ENCODE measurements at regions not wholly inside any gene's neighbourhood (a gene's known extent, or its start where the extent isn't known, plus 50 kb on each side); places are given as distances from the start of the nearest gene placed in this dataset.
"Not testable (repeated sequence)": the region's sequence is repeated elsewhere in the genome, so short reads cannot be mapped to it uniquely, and the experiment has no call there.

GRCh38 chr12:114868995-114869834, 185.2 kb upstream of the TBX3 start:
- no peak for DNase-seq

DNA sequence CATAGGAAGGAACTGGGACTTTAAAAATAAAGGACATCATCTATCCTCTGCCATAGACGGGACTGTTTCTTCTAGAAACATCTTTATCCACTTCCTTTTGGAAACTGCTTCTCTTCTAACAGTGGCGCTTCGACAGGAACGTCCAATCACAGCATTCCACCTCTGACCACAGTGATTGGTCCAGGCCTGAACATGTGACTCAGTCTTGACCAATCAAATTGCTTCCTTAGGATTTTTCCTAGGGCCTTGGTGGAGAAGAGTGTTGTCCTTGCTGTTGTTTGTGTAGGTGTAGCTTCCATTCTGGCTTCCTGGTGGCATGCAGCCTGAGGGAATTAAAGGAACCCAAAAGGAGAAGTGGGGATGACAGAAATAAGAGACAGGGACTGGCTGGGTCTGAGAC, 182.4 kb upstream of the TBX3 start:
- no peak for DNase-seq

DNA sequence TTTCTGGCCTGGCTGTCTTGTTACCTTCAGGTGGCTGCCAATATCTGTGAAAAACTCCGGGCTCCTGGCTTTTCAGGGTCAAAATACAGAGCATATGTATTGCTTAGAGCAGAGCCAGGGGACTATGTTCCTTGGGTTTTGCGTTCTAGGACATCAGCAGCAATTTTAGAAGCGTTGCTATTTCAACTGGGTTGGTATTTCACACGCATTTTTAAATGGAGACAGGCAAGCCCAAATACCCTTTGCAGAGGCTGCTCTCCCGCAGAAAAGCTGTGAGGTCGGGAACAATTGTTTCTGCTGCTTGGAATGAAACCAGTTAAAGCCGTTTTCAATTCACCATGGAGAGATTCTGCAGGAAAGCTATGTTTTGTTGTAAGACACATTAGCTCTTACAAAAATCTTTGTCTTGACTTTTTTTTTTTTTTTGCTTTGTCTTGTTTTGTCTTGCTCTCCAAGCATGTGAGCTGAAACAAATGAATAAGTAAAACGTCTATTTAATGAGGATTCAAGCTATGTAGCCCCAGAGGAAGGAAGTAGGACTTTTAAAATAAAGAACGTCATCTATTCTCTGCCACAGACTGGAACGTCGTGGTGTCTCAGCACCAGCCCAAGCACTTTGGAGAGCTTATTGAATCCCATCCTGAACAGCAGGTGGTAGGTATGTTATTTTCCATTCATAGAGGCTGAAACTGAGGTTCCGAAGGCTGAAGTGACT, 181.0 kb upstream of the TBX3 start:
- DNase-seq = no peak

DNA sequence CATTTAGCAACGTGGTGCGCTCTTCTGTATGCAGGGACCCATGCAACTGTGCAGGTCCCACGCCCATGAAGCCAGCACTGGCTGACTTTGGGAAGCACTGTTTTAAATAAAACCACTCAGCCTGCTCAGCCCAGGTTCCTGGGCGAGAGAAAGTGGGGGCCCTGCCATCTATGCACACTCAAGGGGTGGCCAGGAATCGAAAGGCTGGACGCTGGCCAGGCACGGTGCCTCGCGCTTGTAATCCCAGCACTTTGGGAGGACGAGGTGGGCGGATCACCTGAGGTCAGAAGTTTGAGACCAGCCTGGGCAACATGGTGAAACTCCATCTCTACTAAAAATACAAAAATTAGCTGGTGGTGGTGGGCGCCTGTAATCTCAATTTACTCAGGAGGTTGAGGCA, 179.9 kb upstream of the TBX3 start:
- no peak for DNase-seq

DNA sequence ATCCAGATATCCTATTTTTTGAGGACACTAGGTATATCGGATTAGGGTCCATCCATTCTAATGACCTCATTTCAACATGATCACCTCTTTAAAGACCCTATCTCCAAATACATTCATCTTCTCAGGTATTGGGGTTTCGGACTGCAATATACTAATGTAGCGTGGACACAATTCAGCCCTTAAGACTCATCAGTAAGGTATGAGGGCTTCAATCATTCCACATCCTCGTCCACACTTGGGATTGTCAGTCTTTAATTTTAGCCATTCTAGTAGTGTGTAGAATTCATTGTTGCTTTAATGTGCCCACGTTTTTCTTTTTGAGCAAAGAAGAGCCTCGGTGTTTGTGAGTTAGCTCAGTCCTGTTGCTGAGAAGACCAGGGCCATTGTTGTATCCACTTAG, 177.0 kb upstream of the TBX3 start:
- DNase-seq = no peak

DNA sequence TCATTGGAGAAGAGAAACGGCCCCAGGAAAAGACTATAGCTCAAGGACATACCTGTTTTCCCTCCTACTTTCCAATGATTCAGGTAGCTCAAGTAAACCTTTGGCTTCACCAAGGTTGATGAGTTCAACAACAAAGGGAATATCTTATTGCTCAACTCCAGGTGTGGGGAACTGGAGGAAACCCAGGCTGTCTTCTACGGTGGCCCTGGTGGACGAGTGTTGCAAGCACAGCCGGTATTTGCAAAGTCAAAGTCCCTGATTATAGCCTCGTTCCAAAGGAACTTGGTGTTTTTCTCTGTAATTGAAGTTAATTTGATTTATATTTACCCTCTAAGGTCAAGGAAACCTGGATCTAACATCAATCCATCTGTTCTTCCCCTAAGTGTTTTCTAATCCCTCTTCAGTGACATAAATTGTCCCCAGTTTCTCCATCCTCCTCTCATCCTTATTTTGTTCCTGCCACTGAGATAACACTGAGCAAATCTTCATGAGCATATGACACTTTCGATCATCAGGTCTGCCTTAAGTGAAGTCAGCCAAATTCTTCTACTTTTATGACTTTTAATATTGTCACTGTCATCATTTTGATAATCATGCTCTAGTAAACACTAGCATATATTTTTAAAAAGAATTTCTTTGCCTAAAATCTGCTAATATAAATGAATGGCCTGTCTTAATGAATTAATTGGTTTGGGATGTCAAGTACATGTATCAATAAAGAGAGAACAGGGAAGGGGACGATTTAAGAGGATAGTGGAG, 174.6 kb upstream of the TBX3 start:
- DNase-seq = no peak

GRCh38 chr12:114855678-114856077, 171.7 kb upstream of the TBX3 start:
- no peak for DNase-seq

- DNase-seq = no peak
Measured at GRCh38 chr12:114852976-114853529, 169.1 kb upstream of the TBX3 start.

- no peak for DNase-seq
Measured at GRCh38 chr12:114851981-114852380, 168.0 kb upstream of the TBX3 start.

- no peak for DNase-seq
Measured at GRCh38 chr12:114850661-114851275, 166.8 kb upstream of the TBX3 start.

- DNase-seq = no peak
Measured at GRCh38 chr12:114848666-114849065, 164.7 kb upstream of the TBX3 start.

DNA sequence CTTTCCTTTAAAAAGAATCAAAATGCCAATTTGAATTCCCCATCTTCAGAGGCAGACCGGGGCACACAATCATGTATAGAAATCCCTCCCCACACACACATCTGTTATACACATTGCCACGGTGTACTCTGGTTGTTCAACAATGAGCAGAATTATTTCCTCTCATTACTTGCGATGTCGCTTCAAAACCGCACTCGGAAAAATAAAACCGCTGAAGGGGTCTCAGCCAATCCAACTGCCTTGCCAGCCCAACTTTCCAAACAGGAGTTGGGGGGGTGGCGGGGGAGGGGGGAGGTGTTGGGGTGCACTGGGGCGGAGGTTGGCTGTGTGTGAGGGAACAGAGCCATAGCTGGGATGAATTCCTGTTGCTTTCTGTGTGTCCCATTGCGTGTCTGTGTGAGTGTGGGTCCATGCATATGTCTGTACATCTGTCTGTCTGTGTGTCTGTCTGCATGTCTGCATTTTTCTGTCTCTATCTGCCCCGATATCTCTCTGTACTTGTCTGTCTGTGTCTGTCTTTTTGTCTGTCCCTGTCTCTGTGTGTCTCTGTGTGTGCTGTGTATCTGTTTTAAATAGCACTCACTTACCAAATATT, 163.6 kb upstream of the TBX3 start:
- DNase-seq = no peak

- DNase-seq = no peak
Measured at GRCh38 chr12:114846771-114847170, 162.8 kb upstream of the TBX3 start.

DNA sequence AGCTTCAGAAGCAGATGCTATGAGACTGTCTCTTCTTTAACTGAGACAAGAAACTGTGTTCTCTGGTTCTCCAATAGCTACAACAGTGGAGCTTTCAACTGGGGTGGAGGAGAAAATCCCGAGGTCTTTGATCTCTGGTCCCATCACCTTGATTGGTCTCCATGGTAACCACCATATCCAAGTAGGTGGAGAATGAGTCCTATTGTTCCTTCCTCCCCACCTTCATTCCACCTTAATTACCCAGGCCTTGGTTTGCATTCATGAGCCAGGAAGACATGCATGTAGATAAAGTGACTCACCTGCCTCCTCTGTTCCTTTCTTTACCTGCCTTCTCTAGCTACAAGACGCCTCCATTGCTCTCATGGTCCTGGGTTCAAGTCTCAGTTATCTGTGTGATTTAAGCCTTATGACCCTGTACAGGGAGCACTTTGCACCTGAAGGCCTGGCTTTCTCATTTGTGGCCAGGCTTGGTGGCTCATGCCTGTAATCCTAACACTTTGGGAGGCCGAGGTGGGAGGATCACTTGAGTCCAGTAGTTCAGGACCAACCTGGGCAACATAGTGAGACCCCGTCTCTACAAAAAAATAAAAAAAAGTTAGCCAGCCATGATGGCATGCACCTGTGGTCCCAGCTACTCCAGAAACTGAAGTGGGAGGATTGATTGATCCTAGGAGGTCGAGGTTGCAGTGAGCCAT, 157.7 kb upstream of the TBX3 start:
- DNase-seq = no peak

DNA sequence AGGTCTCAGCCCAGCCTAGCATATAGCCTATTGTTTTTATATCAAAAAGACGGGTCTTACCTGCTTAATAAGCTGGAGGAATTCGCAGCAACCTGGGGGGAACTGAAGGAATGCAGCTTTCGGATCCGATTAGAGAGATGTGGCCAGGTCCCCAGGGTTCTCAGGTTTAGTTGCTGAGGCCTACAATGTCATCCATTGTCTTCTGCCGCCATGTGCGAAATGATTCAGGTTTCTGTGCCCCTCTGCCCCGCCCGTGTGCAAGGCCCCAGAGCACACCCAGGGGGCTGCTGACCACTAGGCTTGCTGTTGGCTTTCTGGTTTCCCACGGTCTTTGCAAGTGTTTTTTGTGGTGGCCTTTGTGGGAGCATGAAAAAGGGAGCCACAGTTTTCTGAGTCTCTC, 154.5 kb upstream of the TBX3 start:
- no peak for DNase-seq

- no peak for DNase-seq
Measured at GRCh38 chr12:114836609-114837008, 152.6 kb upstream of the TBX3 start.

- no peak for DNase-seq
Measured at GRCh38 chr12:114835031-114835430, 151.1 kb upstream of the TBX3 start.

GRCh38 chr12:114834621-114835020, 150.6 kb upstream of the TBX3 start:
- DNase-seq = no peak

GRCh38 chr12:114829833-114830232, 145.9 kb upstream of the TBX3 start:
- DNase-seq = no peak

- not testable (repeated sequence) for DNase-seq
Measured at GRCh38 chr12:114829244-114829643, 145.3 kb upstream of the TBX3 start.

DNA sequence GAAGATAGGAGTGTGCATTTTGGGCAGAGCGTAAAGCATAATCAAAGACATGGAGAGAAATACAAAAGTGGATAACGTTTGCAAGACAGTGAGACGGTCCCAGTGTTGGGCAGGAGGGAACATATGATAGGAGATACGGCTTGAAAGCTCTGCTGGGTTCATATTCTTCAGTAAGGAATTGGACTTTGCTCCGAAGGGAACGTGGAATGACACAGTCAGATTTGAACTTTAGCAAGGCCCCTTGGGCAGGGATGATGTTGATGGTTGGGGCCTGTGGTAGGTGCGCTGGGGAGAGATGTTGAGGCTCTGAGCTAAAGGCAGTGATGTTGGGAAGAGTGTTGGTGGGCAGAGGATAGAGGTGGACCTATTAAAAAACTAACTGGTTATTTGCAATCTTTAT, 143.5 kb upstream of the TBX3 start:
- no peak for DNase-seq

DNA sequence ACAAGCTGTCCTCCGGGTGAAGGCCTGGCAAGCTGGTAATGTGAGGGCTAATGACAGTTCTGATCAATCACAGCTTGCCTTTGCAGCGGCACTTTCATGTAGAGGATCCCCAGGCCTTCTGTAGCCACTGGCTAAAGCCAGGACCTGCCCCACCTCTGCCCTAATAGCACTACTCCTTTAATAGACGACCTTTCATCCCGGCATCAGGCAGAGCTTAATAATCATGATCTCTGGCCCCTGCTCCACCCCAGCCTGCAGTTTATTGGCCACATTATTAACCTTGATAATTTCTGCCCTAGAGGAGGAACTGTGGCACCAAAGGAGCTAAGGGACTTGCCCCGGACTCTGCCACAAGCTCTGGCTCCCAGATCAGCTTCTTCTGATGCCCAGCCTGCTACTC, 142.3 kb upstream of the TBX3 start:
- no peak for DNase-seq

Measured in COR-L47 (cell line).